Ramos (cell line): ENCODE measurements at regions not wholly inside any gene's neighbourhood (a gene's known extent, or its start where the extent isn't known, plus 50 kb on each side); places are given as distances from the start of the nearest gene placed in this dataset.
"Not testable (repeated sequence)": the region's sequence is repeated elsewhere in the genome, so short reads cannot be mapped to it uniquely, and the experiment has no call there.

ENCODE experiments used
- in situ Hi-C: fragments of 300-500 bp; cut with MboI; formaldehyde crosslinking; loops from one replicate; pipeline ENCODE4 v1.14.3; 2022; ENCODE audit warnings: low sequenced_read_pairs; ENCODE audit not compliant: unreplicated experiment

DNA sequence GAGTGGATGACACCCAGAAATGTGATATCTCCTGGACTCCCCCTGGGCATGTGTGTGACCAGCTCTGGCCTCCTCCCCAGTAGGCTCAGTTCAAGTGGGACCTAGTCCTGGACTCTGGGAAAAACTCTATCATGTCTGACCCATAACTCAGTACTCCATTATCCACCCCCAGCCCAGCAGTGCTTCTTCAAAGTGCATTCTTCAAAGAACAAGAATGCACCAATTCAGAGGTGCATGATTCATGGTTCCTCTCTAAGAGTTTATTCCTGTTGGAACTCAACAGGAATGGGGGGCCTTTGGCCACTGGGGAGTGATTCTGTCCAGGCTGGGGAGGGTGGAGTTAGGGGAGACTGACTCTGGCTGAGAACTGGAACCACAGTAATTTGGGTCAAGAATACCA lies 173.6 kb upstream of the CXCL12 start:
- in situ Hi-C loops = no loop called here

GRCh38 chr10:44564361-44564760 lies 179.5 kb upstream of the CXCL12 start:
- in situ Hi-C loops = no loop called here

GRCh38 chr10:44564790-44565189 lies 179.9 kb upstream of the CXCL12 start:
- in situ Hi-C loops = no loop called here

DNA sequence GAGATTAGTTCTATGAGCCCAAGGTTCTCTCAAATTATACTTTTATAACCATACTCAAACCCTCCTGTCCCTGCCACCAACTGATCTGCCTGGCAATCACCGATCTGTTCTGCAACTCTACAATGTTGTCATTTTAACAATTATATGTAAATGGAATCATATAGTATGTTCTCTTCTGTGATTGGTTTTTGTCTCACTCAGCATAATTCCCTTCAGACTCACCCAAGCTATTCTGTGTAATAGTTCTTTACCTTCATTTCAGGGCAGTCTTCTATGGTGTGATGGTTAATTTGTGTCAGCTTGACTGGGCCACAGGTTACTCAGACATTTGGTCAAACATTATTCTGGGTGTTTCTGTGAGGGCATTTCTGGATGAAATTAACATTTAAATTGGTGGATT lies 181.9 kb upstream of the CXCL12 start:
- in situ Hi-C loops = no loop called here

GRCh38 chr10:44567471-44567870 lies 182.6 kb upstream of the CXCL12 start:
- in situ Hi-C loops = no loop called here

DNA sequence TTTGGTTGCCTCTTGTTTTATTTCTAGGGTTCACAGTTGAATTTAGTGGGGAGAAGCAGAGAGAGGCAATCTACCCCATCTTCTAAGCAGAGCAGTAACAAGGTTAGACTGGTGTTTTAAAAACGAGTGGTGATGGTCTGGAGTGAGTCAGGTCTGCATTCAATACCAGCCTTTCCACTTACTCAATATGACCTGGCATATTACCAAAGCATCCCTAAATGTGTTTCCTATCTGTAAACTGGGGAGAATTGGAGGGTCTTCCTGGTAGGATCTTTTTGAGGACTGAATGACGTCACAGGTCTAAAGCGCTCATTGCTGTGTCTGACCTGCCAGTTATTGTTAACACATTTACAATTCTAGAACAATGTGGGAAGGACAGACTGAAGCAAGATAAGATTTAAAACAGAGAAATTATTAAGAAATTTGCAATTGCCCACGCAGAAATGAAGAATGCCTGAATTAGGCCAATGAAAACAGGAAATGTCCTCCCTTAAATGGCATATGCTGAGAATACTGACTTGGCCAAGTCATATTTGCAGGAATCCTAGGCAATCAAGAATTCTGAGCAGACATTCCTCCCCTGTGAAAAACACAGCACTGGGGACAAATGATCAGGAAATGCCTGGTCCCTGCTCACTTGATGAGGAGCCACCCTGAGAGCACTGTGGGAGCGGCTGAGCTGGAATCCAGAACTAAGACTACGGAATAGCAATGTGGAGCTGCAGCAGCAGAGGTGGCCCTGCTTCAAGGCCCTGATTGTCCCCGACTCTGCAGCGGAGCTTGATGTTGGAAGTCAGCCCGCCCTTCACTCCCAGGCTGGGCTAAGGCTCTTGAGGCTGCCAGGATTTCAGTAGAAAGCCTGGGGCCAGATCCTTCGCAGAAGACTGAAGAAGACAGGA lies 184.5 kb upstream of the CXCL12 start:
- in situ Hi-C loops = no loop called here

GRCh38 chr10:44571701-44572100 lies 186.8 kb upstream of the CXCL12 start:
- in situ Hi-C loops = no loop called here

DNA sequence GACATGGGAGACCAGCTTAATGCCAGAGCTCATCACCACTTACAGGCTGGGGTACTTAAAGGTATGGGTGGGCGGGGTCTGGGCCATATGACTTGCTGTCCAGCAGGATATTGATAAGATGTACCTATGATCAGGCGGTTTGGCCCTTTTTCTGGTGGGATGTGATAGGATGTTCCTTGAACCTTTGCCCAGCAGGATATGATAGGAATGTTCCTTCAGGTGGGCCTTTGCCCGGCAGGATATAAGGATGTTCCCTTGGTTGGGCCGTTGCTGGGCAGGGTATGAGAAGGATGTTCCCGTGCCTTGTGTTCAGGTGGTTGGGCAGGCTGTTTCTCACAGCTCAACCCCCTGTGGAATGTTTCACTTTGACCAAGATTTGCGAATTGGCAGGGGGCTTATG lies 187.2 kb upstream of the CXCL12 start:
- in situ Hi-C loops = no loop called here

- in situ Hi-C loops = no loop called here
Observed at GRCh38 chr10:44573821-44574220, 188.9 kb upstream of the CXCL12 start.

- in situ Hi-C loops = no loop called here
Observed at GRCh38 chr10:44574596-44575480, 189.9 kb upstream of the CXCL12 start.

GRCh38 chr10:44575601-44576380 lies 190.9 kb upstream of the CXCL12 start:
- in situ Hi-C loops = no loop called here

DNA sequence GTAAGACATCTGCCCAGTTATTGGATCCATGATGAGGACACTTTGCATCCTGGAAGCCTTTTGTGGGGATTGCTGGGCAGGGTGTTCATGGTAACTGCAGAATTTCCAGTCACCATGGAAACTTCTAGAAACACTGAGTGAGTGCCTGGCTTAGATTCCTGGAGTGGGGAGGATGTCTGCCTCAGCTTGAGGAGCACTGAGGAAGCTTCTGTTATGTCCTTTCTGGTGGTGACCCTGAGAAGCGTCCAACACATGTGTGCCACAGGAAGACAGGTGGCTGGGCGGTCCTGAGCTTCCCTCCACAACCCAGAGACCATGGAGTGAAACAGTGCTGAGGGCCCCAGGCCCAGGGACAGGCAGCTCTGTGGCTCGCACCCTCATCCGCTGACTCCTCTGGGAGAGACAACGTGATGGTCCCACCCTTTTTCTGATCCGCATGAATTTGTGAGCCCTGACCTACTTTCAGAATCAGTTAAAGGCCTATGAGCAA lies 191.8 kb upstream of the CXCL12 start:
- in situ Hi-C loops = no loop called here

DNA sequence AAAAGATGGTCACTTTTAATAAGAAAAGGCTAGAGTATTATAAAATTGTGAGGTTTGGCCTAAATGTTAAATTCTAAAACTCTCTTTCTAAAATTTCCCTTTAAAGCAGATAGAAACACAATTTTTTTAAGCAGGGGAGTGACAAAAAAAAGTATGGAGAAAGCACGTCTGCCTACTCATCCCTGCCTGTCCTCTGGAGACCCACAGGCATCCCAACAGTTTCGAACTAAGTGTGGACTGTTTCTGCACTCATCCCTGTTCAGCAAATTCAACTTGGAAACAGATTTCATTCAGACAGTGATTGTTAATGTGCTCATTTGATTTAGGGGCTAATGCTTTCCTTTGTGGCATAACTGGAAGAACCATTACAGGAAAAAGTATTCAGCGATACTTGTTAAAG lies 192.6 kb upstream of the CXCL12 start:
- in situ Hi-C loops = no loop called here

DNA sequence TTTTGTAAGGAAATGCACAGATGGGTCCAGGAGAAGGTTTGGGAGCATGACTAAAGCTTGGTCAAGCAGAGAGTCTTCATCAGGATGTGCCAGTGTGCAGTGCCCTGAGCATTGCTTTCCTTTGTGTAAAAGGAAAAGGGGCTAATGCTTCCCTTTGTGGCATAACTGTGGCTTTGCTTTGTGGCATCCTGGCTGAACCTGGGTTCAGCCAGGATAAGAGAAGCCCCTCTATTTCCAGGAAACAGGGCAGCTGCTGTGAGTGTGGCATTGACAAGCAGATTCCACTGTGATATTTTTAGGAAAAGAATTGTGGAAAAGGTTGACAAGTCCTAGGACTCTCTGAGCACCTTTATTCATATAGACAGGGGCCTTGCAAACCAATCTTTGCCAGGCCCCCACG lies 193.4 kb upstream of the CXCL12 start:
- in situ Hi-C loops = no loop called here

- in situ Hi-C loops = not testable (repeated sequence)
Observed at GRCh38 chr10:44578963-44579362, 194.1 kb upstream of the CXCL12 start.

- in situ Hi-C loops = no loop called here
Observed at GRCh38 chr10:44581996-44582395, 197.1 kb upstream of the CXCL12 start.

DNA sequence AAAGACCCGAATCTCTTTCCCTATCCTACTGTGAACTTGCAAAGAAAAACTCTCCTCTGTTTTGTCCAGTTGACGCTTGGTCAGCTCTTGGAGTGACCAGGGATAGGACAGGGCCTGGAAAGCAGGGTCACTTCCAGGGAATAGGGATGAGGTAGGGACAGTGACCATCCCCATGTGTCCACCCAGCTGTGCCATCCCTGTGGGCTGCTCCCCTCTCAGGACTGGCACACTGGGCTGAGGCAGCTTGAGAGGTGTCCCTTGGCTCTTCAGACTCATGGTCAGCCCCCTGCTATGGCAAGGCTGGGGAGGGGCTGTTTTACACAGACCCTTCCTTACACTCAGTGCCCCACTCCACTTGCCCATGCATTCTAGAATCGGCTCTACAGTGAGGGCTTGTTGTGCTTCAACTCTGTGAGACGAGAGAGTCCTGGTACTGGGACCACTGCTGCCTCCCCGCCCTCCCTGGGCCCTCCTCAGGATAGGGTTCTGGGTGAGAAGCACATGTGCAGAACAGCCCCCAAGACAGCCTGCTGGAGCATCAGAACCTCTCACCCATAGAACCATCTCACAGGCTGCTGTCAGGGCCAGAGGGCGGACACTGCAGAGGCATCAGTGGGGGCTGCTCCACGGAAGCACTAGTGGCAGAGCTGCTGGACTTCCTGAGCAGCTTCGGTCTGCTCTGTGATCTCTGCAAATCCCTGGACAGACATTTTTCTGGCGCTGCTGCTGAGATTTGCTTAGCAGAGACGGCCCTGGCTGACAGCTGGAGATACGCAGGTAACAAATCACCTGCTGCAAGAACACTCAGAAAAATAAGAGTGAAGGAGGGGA lies 202.8 kb upstream of the CXCL12 start:
- in situ Hi-C loops = no loop called here

DNA sequence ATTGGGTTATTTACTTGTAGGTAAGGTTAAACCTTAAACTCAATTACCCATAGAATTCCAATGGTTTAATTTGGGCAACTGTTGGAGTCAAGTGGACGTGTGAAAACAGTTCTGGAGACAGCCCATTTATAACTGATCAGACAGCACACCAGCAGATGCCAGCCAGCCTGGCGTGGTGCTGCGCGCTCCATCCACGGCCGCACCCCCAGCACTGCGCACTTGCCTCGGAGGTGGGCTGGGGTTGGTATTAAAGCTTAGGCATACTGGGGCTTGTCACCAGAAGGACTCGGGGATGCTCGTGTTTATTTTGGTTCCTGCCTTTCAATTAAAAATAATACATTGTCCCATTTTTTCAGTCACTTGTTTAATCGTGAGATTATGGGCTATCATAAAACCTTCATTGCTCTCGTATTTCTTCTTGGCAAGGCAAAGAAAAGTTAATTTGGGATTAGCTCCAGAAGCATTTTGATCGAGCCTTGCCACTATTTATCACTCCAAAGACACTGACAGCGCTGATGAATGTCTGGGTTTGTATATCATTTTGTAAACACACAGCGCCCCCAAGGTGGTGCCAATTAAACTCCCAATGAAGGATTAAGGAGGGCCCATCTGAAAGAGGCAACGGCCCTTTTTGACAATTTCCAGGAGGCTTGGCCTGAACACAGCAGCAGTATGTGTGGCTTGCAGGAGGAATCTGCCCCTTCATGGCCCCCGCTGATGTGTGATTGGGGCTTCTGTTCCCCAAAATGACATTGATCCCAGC lies 204.5 kb upstream of the CXCL12 start:
- in situ Hi-C loops = no loop called here

GRCh38 chr10:44589944-44590449 lies 205.1 kb upstream of the CXCL12 start:
- in situ Hi-C loops = no loop called here
